ENCODE measurements at regions not wholly inside any gene's neighbourhood (a gene's known extent, or its start where the extent isn't known, plus 50 kb on each side); places are given as distances from the start of the nearest gene placed in this dataset.
A peak's percentile ranks its signal among the peaks of the same experiment; 100 is the strongest.
"Not testable (repeated sequence)": the region's sequence is repeated elsewhere in the genome, so short reads cannot be mapped to it uniquely, and the experiment has no call there.

GRCh38 chr6:164377348-164377918 is 932.0 kb downstream of the C6orf118 start:
- no peak for DNase-seq (ENCODE audit: low read depth)

GRCh38 chr6:164370773-164371172 is 938.6 kb downstream of the C6orf118 start:
- no peak for DNase-seq (ENCODE audit: low read depth)

GRCh38 chr6:164359441-164359840 is 944.9 kb downstream of the QKI start:
- DNase-seq (ENCODE audit: low read depth) = no peak

DNA sequence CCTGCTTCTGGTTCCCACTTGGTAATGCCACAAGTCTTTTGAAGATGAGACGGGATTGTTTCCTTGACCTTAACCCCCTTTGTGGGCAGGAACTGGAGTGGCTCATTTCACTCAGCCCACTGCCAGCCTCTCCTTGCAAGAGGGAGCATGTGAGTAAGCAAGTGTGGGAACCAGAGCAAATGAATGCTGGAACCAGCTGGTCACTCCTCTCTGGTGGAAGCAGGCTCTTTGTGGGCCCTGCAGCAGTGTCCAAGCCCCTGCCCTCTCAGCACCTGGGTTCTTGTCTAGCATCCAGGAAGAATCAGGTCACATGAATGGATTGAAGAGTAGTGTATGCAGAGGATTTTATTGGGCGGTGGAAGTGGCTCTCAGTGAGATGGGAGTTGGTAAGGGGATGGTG is 944.5 kb downstream of the QKI start:
- no peak for DNase-seq (ENCODE audit: low read depth)

DNA sequence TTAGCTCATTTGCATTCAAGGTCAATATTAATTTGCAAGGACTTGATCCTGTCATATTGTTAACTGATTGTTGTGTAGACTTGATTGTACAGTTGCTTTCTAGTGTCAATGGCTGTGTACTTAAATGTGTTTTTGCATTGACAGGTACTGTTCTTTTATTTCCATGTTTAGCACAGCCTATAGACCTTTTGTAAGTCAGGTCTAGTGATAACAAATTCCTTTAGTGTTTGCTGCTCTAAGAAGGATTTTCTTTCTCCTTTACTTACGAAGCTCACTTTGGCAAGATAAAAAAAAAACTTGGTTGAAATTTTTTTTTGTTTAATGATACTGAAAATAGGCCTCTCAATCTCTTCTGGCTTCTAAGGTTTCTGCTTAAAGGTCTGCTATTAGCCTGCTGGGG is 942.3 kb downstream of the QKI start:
- DNase-seq (ENCODE audit: low read depth) = no peak

- DNase-seq (ENCODE audit: low read depth) = no peak
Measured at GRCh38 chr6:164347455-164347854, 932.9 kb downstream of the QKI start.

DNA sequence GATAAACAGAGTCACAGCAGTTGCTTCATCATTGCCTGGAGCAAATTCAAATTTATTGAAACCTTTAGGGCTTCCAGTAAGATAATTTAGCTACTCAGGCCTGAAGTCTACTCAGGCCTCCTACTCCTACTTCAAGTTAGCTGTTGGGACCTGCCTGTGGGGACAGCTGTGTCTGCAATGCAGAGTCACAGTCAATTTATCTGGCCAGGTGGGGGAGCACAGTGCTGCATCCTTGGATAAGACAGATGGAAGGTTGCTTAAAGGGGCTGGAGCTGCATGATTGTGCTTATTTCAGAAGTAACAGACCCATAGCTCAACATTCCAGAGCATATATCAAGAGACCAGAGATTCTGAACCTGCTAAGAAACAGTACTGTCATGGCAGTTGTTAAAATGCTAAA is 932.1 kb downstream of the QKI start:
- DNase-seq (ENCODE audit: low read depth) = no peak

DNA sequence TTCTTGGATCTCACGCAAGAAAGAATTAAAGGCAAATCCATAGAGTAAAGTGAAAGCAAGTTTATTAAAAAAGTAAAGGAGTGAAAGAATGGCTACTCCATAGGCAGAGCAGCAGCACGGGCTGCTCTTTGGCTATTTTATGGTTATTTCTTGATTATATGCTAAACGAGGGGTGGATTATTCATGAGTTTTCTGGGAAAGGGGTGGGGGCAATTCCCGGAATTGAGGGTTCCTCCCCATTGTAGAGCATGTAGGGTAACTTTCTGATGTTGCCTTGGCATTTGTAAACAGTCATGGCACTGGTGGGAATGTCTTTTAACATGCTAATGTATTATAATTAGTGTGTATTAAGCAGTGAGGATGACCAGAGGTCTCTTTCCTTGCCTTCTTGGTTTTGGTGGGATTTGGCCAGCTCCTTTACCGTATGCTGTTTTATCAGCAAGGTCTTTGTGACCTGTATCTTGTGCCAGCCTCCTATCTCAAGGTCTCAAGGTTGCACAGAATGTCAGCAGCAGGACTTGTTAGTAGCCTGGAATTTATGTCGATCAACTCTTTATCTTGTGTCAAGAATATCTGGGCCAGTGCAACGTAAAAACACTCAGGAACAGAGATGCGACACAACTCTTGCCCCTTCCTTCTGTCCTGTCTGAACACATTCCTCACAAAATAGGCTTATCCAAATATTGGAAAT is 931.4 kb downstream of the QKI start:
- no peak for DNase-seq (ENCODE audit: low read depth)

- DNase-seq (ENCODE audit: low read depth) = no peak
Measured at GRCh38 chr6:164345327-164345726, 930.8 kb downstream of the QKI start.

DNA sequence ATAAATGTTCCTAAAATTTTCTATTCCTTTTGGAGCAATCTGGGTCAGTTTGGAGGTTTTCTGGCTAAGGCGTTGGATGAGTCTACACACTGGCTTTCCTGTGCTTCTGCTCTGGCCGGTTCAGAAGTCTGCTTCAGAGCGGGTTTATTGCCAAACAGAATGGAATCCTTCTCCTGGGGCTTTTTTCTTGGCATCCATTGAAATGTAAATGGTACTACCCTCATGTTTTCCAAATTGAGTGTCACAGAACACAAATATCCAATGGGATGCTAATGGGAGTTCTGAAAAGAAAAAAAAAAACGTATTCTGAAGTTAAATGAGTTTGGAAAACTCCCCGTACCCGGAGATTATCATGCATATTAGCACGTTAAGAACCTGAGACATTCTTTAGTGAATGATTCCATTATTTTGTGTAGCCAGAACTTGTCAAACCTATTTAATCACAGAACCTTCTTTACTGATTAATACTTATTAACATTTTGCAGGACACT is 930.3 kb downstream of the QKI start:
- DNase-seq (ENCODE audit: low read depth) = no peak

DNA sequence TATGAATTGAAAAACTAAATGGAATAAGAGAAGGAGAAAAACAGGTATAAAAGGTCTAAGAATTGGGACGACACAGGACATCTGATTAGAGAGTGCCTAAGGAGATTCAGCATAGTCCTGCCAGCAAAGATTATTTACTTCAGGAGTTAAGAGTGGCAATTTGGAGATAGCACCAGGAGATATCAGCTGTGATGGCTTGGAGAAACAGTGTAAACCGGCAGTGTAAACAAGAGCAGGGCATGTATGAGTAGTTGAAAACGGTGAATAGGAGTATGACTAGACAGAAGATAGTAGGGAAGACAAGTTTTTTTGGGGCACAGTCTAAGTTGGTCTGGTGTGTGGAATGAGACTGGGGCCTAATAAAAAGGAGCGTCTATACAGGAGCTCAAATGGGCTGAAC is 924.9 kb downstream of the QKI start:
- DNase-seq (ENCODE audit: low read depth) = not testable (repeated sequence)

- no peak for DNase-seq (ENCODE audit: low read depth)
Measured at GRCh38 chr6:164337925-164338397, 923.4 kb downstream of the QKI start.

- no peak for DNase-seq (ENCODE audit: low read depth)
Measured at GRCh38 chr6:164337024-164337924, 922.8 kb downstream of the QKI start.

GRCh38 chr6:164336455-164336854 is 921.9 kb downstream of the QKI start:
- no peak for DNase-seq (ENCODE audit: low read depth)

- no peak for DNase-seq (ENCODE audit: low read depth)
Measured at GRCh38 chr6:164331026-164331425, 916.5 kb downstream of the QKI start.

- no peak for DNase-seq (ENCODE audit: low read depth)
Measured at GRCh38 chr6:164325168-164325567, 910.6 kb downstream of the QKI start.

DNA sequence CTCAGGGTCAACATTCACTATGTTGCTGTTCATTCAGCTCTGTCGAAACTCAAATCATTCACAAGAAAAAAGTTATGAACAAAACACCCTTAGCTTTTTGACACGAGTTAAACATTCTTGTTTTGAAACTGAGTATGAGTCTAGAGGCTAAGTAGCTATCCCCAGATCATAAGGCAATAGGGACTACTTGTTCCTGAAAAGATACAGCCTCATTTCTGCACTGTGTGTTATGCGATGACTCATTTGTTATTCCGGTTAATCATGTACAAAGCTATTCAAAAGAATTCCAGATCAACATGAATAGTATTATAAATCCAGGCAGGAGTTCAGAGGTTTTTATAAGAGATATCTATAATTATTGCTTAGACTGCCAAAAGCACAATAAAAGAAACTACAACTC is 908.0 kb downstream of the QKI start:
- peak; percentile 21 for DNase-seq (ENCODE audit: low read depth)

DNA sequence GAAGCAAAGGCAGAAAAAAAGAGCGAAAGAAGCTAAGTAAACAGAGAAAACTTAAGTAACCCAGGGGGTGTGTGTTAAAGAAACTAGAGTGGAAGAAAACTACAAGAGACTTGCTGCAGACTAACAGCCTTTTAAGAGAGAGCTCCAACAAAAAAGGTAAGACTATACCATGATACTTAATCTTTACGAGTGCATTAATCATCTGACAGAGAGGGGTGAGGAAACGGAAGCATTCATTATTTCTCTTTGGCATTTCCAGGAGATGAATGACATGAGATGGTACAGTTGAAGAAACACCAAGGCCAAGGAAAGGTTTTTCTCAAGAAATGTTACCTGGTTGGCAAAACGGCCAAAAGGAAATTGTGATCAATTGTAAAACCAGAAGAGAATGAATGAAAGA is 906.8 kb downstream of the QKI start:
- no peak for DNase-seq (ENCODE audit: low read depth)

- no peak for DNase-seq (ENCODE audit: low read depth)
Measured at GRCh38 chr6:164315376-164315775, 900.9 kb downstream of the QKI start.

- no peak for DNase-seq (ENCODE audit: low read depth)
Measured at GRCh38 chr6:164308339-164308738, 893.8 kb downstream of the QKI start.

DNA sequence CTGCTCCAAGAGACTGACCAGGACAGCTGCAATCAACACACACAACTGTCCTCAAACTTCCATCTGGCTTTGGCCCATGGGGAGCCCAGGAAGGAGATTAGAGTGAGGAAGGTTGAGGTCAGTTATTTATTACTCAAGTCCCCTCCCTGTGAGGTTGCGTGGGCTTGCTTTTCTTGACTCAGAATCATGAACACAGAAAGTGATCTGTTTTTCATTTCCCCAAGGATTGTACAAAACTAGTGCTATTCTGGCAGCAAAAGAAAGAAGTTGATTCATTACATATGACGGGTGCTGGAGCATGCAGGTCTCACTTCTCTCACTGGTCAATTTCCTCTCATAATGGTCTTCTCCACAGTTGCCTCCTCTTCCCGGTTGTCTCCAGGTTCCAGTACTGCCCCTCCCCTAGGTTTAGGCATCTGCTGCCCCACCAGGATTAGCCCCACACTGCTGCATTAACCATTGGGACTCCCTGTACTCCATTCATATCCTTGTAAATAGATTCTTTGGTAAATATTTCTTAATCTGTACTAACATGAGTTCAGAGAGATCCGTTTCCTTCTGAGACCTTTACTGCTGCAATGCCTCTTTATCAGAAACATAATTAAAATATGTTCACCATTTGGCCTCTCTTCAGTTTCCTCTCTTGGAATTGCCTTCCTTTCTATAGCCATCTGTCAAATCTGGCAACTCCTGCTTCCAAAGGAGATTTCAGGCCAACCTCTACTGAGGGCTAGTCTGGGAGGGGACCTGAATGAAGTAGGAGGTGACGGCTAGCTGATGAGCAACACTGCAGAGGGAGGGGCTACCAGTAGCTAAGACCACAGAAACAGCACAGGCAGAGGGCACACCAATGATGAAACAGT is 888.8 kb downstream of the QKI start:
- DNase-seq (ENCODE audit: low read depth) = no peak

GRCh38 chr6:164296411-164296810 is 881.9 kb downstream of the QKI start:
- no peak for DNase-seq (ENCODE audit: low read depth)

All from GM04503 (cell line).